Neural progenitor cell (in vitro differentiated cells): ENCODE measurements at regions not wholly inside any gene's neighbourhood (a gene's known extent, or its start where the extent isn't known, plus 50 kb on each side); places are given as distances from the start of the nearest gene placed in this dataset.

Experiments
- CTCF ChIP-seq: fragments of 200-600 bp; sonication (generic); IDR thresholded peaks from 2 replicates; pipeline ENCODE4 v1.5.1; 2017; ENCODE audit warnings: antibody characterized with exemption, mild to moderate bottlenecking
- EZH2 ChIP-seq: fragments of 200-600 bp; sonication (generic); IDR thresholded peaks from 2 replicates; pipeline ENCODE4 v1.6.1; 2017; ENCODE audit warnings: antibody characterized with exemption, mild to moderate bottlenecking, moderate library complexity
- EZH2phosphoT487 ChIP-seq: fragments of 200-600 bp; sonication (generic); IDR thresholded peaks from 2 replicates; pipeline ENCODE4 v1.6.1; 2017; ENCODE audit warnings: antibody characterized with exemption

GRCh38 chr12:129961856-129962255 lies 58.0 kb upstream of the TMEM132D start:
- TF ChIP-seq CTCF (no peak), EZH2phosphoT487 (no peak), EZH2 (no peak)
